ENCODE measurements at regions not wholly inside any gene's neighbourhood (a gene's known extent, or its start where the extent isn't known, plus 50 kb on each side); places are given as distances from the start of the nearest gene placed in this dataset.
A peak's percentile ranks its signal among the peaks of the same experiment; 100 is the strongest.

DNA sequence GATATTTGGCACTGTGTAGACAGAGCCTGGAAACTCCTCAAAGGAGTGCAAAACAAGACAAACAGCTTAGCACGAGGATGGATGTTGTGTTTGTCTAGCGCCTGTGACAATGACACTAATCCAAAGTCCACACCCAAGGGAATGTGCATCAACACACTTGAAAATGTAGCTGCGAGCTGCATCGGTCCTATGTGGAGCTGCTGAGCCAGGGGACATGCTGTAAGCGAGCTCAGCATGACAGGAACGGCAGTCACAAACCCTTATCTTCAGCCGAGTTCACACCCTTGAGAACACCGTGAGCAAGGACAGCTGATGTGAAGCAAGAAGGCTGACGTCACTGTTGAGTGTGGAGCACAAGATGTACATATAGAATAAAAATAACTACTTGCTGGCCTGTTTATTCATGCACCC is 684.3 kb downstream of the QKI start (continued):
- TF ChIP-seq BHLHE40 (IDR thresholded peaks at IDR 0.05; ENCODE audit: low read length) (peak; percentile 50; the same call in 1 of the 2 replicates), ZNF530 (CRISPR knock-in tag; IDR thresholded peaks at IDR 0.05; ENCODE audit: low read depth) (no peak), HCFC1 (IDR thresholded peaks at IDR 0.05; ENCODE audit: low read depth, low read length) (no peak), ZSCAN29 (CRISPR knock-in tag; conservative IDR thresholded peaks at IDR 0.05) (no peak), FOXA3 (CRISPR knock-in tag; IDR thresholded peaks at IDR 0.05) (0 out of 2 replicates have a peak, but pooled peaks have one; percentile 36), SOX6 (IDR thresholded peaks at IDR 0.05) (no peak), SOX6 (CRISPR knock-in tag; IDR thresholded peaks at IDR 0.05) (peak; percentile 36; the same call in 1 of the 2 replicates), ATF7 (IDR thresholded peaks at IDR 0.05) (peak; percentile 62), ATF7 (CRISPR knock-in tag; IDR thresholded peaks at IDR 0.05) (no peak), RBAK (CRISPR knock-in tag; IDR thresholded peaks at IDR 0.05) (peak; percentile 94), FOXO1 (CRISPR knock-in tag; IDR thresholded peaks at IDR 0.05) (0 out of 2 replicates have a peak, but pooled peaks have one; percentile 27), TEAD3 (CRISPR knock-in tag; optimal IDR thresholded peaks at IDR 0.05; ENCODE audit: borderline replicate concordance) (peak; percentile 38), FOXP1 (IDR thresholded peaks at IDR 0.05) (no peak), FOXP1 (CRISPR knock-in tag; IDR thresholded peaks at IDR 0.05) (peak; percentile 27; the same call in 1 of the 2 replicates), SOX13 (IDR thresholded peaks at IDR 0.05) (no peak), SOX13 (CRISPR knock-in tag; conservative IDR thresholded peaks at IDR 0.05 in 1 of 2, IDR thresholded peaks at IDR 0.05 in 1 of 2) (peak in 1 of 2 experiments; percentile 71; a peak in 2 of 4 replicates), CREB1 (IDR thresholded peaks at IDR 0.05) (peak; percentile 90), CREB1 (CRISPR knock-in tag; IDR thresholded peaks at IDR 0.05) (no peak), SOX5 (CRISPR knock-in tag; IDR thresholded peaks at IDR 0.05; ENCODE audit: borderline replicate concordance) (peak; percentile 77)
- TF ChIP-seq, protein P1, sequence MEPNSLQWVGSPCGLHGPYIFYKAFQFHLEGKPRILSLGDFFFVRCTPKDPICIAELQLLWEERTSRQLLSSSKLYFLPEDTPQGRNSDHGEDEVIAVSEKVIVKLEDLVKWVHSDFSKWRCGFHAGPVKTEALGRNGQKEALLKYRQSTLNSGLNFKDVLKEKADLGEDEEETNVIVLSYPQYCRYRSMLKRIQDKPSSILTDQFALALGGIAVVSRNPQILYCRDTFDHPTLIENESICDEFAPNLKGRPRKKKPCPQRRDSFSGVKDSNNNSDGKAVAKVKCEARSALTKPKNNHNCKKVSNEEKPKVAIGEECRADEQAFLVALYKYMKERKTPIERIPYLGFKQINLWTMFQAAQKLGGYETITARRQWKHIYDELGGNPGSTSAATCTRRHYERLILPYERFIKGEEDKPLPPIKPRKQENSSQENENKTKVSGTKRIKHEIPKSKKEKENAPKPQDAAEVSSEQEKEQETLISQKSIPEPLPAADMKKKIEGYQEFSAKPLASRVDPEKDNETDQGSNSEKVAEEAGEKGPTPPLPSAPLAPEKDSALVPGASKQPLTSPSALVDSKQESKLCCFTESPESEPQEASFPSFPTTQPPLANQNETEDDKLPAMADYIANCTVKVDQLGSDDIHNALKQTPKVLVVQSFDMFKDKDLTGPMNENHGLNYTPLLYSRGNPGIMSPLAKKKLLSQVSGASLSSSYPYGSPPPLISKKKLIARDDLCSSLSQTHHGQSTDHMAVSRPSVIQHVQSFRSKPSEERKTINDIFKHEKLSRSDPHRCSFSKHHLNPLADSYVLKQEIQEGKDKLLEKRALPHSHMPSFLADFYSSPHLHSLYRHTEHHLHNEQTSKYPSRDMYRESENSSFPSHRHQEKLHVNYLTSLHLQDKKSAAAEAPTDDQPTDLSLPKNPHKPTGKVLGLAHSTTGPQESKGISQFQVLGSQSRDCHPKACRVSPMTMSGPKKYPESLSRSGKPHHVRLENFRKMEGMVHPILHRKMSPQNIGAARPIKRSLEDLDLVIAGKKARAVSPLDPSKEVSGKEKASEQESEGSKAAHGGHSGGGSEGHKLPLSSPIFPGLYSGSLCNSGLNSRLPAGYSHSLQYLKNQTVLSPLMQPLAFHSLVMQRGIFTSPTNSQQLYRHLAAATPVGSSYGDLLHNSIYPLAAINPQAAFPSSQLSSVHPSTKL (CRISPR knock-in tag; IDR thresholded peaks at IDR 0.05): peak; percentile 43; the same call in 1 of the 2 replicates
- TF ChIP-seq, protein P2, sequence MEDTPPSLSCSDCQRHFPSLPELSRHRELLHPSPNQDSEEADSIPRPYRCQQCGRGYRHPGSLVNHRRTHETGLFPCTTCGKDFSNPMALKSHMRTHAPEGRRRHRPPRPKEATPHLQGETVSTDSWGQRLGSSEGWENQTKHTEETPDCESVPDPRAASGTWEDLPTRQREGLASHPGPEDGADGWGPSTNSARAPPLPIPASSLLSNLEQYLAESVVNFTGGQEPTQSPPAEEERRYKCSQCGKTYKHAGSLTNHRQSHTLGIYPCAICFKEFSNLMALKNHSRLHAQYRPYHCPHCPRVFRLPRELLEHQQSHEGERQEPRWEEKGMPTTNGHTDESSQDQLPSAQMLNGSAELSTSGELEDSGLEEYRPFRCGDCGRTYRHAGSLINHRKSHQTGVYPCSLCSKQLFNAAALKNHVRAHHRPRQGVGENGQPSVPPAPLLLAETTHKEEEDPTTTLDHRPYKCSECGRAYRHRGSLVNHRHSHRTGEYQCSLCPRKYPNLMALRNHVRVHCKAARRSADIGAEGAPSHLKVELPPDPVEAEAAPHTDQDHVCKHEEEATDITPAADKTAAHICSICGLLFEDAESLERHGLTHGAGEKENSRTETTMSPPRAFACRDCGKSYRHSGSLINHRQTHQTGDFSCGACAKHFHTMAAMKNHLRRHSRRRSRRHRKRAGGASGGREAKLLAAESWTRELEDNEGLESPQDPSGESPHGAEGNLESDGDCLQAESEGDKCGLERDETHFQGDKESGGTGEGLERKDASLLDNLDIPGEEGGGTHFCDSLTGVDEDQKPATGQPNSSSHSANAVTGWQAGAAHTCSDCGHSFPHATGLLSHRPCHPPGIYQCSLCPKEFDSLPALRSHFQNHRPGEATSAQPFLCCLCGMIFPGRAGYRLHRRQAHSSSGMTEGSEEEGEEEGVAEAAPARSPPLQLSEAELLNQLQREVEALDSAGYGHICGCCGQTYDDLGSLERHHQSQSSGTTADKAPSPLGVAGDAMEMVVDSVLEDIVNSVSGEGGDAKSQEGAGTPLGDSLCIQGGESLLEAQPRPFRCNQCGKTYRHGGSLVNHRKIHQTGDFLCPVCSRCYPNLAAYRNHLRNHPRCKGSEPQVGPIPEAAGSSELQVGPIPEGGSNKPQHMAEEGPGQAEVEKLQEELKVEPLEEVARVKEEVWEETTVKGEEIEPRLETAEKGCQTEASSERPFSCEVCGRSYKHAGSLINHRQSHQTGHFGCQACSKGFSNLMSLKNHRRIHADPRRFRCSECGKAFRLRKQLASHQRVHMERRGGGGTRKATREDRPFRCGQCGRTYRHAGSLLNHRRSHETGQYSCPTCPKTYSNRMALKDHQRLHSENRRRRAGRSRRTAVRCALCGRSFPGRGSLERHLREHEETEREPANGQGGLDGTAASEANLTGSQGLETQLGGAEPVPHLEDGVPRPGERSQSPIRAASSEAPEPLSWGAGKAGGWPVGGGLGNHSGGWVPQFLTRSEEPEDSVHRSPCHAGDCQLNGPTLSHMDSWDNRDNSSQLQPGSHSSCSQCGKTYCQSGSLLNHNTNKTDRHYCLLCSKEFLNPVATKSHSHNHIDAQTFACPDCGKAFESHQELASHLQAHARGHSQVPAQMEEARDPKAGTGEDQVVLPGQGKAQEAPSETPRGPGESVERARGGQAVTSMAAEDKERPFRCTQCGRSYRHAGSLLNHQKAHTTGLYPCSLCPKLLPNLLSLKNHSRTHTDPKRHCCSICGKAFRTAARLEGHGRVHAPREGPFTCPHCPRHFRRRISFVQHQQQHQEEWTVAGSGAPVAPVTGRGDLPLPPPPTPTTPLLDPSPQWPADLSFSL (CRISPR knock-in tag; IDR thresholded peaks at IDR 0.05): 0 out of 2 replicates have a peak, but pooled peaks have one; percentile 47

All from HepG2 (cell line).